Non-pigmented ciliary epithelial cell (primary cell): ENCODE measurements at regions not wholly inside any gene's neighbourhood (a gene's known extent, or its start where the extent isn't known, plus 50 kb on each side); places are given as distances from the start of the nearest gene placed in this dataset.
A peak's percentile ranks its signal among the peaks of the same experiment; 100 is the strongest.
"Not testable (repeated sequence)": the region's sequence is repeated elsewhere in the genome, so short reads cannot be mapped to it uniquely, and the experiment has no call there.

ENCODE experiments used
- DNase-seq: peaks from one replicate; pipeline ENCODE4 v3.0.0-alpha.2; 2010; ENCODE audit warnings: low read depth

DNA sequence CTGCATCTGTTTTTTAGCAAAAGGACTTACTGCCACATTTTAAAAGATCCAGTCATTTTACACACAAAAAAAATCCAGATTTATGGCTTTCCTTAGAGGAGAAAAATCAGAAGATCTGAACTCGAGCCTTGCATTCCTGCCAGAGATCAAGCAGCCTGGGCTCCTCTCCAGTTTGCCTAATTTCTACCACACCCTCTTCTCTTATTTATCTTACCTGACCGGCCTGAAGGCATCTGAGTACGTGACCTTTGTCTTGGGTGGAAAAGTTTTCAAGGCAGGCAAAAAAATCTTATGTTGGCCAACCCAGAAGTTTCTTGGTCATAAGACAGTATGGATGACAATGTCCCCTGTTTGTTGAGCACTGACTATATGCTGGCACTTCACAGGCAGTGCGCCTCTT lies 60.3 kb downstream of the CHRD start:
- DNase-seq: no peak

DNA sequence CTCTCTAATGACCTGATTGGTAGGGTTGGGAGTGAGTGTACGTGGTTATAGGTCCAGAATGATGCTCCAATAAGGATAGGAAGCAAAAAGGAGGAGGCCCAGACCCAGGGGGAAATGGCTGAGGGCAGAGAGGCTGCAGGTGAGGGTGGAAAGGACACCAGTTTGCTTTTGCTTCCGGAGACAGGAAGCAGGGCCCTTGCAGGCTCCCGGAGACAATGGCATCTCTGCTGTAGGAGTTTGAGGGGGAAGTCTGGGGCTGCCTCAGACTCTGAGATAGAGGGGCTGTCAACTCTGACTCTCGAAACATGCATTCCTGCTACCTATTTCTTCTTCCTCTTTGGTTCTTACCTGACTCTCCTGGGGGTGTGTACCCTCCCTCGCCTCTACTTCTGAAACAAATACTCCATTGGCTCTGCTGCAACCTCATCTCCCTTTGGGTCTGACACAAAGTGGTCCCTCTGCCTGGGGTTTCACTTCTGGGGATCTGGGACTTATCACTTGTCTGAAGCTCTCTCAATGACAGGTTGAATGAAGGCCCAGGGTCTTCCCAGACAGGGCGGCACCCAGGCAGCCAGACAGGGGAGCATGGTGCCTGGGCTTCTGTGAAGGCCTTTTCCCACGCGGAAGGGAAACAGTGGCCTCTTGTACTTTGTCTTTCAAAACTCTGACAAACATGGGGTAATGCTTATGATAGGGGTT lies 61.5 kb downstream of the CHRD start:
- DNase-seq: no peak

DNA sequence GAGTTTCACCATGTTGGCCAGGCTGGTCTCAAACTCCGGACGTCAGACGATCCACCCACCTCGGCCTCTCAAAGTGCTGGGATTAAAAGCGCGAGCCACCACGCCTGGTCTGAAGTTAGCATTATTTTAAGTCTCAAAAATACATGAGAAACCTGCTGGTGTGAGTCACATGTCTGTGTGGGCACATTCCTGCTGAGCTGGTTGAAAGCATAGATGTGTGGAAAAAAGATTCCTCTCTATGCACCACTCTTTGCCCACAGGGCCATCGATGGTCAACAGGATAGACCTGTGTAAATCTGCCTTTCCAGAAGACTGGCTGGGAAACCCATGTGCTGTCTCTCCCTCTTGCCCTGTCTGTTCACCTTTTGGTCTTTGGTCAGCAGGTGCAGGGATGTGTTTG lies 63.5 kb downstream of the CHRD start:
- DNase-seq: no peak

DNA sequence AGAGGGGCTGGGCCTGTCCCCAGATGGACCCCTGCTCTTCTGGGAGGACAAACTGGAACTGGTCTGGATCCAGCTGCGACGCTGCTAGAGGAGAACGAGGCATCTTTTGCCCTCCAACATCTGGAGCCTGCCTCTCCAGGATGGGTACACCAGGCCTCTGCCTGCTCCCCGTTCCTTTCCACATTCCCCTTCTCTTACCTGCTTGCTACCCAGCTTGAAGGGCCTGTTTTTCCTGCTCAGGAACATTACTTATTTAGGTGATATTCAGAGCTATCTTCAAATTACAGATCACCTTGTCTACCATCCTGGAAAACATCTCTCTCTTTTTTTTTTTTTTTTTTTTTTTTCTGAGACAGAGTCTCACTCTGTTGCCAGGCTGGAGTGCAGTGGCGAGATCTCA lies 64.0 kb downstream of the CHRD start:
- DNase-seq: no peak

DNA sequence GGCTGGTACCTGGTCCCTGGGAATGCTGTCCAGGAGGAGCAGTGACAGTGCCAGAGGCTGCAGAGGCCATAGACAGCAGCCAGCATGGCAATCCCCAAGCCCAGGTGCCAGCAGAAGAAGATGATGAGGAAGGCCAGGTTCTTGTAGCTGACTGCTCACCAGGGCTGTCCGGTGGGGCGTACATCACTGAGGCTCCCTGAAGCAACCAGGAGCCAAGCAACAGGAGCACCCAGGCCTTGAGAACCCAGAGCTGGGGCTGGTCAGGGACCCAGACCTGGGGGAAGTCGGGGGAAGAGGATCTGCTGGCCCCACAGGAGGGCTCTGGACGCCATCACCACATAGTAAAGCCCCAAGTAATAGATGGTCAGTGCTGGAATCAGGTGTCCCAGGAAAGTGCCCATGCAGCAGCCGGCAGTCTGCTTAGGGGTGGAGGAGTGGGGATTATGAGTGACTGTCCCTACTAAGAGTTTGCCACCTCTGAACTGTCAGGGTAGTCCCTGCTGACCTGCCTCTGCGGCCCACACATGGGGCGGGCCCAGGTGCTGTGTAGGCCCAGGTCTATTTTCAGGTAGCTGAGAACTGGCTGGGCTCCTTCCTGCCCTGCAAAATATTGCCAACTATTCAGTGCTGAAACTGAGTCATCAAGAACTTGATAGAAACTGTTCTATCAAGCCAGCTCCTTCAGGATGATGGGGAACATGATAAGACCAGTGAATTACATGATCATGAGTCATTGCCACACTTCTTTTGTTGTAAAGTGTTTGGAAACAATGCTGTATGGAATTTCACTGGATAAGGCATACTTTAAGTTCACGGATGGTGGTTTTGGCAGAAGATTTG lies 68.7 kb downstream of the CHRD start:
- peak; percentile 88 for DNase-seq

DNA sequence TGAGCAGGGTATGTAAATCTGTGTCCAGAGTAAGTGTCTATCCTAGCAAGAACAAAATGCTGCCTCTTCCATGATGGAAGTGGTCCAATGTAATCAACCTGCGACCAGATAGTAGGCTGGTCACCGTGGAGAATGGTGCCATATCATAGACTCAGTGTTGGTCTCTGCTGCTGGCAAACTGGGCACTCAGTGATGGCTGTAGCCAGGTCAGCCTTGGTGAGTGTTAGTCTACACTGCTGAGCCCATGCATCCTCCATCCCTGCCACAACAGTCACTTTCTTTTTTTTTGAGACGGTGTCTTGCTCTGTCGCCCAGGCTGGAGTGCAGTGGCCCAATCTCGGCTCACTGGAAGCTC lies 69.3 kb downstream of the CHRD start:
- no peak for DNase-seq

DNA sequence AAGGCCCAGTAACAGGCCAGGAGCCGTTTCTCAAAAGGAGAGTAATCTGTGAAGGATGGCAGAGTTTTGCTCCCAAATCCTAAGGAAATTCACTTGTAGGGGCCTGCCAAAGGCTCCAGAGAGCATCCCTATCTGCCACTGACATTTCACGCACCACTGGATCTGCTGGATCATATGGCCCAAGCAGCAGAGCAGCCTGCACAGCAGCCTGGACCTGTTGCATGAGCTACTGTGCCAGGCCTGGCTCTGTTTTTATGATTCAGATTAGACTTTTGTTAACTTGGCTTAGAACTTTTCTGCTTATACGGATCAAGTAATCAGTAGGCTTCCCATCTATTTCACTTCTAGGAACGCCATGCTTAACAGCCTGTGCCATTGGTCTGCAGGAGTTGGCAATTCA lies 70.7 kb downstream of the CHRD start:
- no peak for DNase-seq

DNA sequence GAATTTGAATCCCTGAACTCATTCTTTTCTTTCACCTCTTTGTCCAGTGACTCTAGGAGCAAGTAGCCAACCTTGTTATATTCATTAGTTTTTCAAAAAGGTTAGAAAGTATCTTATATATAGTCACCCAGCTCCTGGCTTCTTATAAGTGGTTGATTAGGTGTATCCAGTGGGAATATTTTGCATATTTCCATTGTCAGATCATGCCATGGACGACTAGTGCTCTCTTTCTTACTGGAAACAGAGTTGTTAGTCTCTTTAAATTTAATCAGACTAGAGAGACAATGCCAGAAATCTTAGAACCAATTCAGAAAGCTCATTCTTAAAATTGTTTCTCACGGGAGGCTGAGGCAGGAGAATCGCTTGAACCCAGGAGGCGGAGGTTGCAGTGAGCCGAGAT lies 73.4 kb downstream of the CHRD start:
- DNase-seq: no peak

DNA sequence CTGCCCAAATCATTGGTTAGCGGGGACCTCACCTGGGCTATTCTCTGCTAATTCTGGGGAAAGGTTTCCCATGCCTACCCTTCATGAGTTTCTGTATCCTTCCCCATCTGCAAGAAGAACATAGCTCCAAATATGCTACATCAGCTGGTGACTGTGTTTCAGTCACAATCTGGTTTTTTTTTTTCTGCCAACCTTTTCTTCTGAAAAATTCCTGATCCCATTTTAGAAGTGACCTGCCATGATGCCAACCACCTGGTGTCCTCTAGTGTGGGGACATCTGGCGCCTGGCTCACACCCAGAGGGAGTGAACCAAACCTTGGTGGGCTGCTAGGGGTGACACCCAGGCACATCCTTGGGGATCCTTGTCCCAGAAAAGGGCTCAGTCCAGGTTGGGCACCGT lies 76.1 kb downstream of the CHRD start:
- DNase-seq: no peak

DNA sequence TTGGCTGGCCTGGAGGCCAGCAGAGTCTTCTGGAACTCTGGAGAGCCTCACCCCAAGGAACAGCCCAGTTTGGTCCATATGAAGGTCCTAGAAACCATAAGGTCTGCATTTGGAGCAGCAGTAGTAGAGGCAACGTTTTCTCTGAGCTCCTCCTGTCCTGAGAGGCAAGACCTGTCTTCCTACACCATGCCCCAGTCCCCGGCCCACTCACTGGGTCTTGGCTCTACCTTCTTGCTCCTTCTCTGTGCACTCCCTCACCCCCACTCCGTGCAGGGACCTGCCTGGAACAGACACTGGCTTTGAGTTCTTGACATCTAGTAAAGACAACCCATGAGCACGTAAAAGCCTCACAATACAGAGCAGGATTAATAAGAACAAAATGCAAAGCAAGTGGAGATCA lies 76.6 kb downstream of the CHRD start:
- DNase-seq: no peak

DNA sequence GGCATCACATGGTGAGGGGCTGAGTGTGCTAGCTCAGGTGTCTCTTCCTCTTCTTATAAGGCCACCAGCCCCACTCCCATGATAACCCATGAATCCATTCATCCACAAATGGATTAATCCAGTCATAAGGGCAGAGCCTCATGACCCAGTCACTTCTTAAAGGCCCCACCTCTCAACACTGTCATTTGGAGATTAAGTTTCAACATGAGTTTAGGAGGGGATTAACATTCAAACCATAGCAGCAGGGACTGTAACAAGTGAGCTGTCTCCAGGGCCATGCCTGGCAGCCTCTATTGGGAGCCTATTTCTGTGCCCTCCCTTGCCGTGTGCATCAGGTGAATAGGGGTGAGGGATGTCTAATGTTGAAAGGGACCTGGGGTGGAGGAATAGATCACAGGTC lies 77.5 kb downstream of the CHRD start:
- no peak for DNase-seq

DNA sequence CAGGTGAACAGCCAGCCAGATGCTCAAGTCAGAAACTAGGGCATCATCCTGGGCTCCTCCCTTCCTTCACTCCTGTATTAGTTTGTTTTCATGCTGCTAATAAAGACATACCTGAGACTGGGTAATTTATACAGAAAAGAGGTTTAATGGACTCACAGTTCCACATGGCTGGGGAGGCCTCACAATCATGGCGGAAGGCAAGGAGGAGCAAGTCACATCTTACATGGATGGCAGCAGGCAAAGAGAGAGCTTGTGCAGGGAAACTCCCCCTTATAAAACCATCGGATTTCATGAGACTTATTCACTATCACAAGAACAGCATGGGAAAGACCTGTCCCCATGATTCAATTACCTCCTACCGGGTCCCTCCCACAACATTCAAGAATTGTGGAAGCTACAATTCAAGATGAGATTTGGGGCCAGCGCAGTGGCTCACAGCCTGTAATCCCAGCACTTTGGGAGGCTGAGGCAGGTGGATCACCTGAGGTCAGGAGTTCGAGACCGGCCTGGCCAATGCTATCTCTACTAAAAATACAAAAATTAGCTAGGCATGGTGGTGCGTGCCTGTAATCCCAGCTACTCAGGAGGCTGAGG lies 78.0 kb downstream of the CHRD start:
- DNase-seq: not testable (repeated sequence)

DNA sequence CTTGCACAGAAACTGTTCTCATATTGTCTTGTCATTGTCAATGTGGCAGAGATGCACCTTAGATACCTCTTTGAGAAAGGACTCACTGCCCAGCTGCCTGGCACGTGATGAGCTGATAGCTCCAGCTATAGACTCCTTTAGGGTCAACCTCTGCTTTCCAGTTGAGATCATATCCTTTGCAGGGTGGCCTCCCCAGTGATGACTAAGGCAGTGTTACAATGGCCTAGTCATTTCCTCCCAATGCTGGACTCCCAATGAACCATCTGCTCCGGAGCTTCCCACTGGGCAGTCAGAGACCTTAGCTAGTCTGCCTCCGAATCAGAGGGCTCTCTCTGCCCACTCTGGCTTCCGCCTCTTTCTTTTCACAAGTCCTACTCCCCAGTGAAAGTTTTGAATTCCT lies 79.5 kb downstream of the CHRD start:
- DNase-seq: peak; percentile 47

DNA sequence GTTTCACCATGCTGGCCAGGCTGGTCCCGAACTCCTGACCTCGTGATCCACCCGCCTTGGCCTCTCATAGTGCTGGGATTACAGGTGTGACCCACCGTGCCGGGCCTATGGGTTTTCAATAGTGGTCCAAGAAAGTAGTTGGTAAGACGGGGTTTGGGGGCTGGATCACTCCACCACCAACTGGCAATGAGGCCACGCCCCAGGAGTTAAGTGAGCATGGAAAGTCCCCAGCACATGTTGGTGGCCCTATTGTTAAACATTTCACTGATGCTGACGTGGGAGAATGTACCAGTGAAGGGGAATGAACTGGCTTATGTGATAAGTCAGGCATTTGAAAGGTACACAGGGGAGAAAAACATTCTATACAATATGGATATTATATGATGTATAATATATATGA lies 80.4 kb downstream of the CHRD start:
- no peak for DNase-seq

DNA sequence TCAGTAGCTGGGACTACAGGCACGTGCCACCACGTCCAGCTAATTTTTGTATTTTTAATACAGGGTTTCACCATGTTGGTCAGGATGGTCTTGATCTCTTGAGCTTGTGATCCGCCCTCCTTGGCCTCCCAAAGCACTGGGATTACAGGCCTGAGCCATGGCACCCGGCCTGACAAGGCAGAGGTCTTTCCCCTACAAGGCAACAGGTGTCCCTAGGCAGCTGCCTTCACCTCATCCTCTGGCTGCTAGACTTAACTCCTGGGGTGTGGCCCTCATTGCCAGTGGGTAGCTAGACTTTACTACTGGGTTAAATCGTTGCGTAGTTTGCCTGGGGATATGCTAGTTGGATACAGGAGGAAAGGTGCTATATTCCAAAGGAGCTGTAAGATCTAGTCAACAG lies 81.4 kb downstream of the CHRD start:
- no peak for DNase-seq

DNA sequence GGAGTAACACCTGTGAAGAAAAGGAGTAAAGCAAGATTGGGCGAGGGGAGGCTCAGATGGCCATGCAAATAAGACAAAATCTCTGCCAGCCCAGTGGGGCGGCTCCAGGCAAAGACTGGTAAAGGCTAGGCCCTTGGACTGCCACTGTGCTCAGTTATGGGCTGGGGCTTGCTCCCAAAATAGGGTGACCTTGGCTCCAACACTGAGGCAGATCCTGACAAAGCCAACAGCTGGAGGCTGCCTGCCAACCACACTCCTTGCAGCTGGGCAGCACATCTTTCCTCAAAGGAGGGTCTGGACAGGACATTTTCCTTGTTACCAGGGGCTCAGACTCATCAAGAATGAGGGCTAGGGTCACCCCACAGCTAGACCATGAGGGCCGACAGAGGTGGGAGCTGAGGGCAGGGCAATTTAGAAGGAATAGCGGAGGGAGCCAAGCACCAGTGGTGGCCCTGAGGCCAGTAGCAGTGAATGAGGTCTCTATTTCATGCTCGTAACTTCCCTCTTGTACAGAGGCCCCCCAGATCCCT lies 86.1 kb downstream of the CHRD start:
- DNase-seq: no peak

DNA sequence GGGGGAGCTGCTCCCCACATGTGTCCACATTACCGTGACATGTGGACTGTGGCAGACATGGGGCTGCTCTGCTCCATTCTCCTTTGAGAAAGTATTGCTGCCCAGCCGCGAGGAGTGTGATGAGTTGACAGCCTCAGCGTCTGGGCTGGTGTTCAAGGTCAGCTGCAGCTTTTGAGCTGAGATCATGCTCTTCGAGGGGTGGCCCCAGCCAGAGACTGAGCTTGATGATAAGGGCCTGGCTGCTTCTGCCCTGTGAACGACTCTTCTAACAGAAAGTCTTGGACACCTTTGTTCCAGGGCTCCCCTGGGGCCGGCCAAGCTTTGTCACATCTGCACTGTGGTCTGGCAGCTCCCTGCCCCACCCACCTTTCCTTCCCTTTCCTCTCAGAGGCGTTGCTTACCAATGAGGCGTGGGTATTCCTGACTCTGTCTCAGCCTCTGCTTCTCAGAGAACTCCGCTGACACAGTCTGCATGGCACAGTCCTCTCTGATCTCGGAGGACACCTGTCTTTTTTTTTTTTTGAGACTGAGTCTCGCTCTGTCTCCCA lies 86.6 kb downstream of the CHRD start:
- DNase-seq: no peak

DNA sequence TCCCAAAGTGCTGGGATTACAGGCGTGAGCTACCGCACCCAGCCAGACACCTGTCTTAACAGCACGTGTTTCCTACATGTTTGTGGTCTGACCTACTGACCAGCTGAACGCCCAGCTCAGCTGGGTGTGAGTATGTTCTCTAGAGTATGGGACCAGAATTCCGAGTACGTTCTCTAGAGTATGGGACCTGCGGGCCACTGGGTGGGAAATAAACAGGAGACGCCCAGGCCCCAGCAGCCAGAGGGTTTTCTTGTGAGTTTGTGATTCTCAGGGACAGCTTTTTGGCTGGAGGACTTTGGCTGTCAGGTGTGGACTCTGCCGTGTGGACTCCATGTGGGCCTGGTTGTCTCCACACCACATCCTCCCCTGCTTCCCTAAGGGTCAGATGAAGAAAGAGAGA lies 87.3 kb downstream of the CHRD start:
- no peak for DNase-seq

DNA sequence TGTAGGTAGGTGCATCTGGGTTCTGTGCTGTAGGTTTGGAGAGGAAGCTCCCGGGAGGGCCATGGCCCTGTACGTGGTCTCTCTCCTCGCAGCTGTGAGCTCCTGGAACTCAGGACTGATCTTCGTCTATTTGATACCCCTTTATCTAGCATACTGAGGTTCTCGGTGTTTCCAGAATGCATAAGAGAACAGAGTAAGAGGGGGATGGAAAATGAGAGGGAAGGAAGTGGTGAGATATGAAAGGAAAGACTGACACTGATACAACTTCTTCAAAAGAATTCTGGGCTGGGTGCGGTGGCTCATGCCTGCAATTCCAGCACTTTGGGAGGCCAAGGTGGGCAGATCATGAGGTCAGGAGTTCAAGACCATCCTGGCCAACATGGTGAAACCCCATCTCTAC lies 90.7 kb downstream of the CHRD start:
- no peak for DNase-seq

DNA sequence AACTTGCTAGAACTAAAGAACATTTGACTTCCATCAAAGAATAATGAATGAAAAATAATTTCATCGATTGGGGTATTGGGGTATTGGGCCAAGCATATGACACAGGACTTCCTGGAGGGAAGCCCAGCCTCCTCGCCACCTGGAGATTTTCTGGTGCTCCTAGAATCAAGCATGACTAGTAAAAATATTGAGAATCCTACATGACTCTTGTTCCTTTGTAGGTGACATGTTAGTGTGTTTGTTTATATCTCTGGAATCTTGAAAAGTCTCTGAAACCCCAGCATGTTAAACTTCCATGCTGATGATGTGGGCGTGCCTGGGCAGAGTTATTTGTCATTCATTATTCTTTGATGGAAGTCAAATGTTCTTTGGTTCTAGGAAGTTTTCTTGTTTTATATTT lies 90.1 kb upstream of the EPHB3 start:
- DNase-seq: no peak

DNA sequence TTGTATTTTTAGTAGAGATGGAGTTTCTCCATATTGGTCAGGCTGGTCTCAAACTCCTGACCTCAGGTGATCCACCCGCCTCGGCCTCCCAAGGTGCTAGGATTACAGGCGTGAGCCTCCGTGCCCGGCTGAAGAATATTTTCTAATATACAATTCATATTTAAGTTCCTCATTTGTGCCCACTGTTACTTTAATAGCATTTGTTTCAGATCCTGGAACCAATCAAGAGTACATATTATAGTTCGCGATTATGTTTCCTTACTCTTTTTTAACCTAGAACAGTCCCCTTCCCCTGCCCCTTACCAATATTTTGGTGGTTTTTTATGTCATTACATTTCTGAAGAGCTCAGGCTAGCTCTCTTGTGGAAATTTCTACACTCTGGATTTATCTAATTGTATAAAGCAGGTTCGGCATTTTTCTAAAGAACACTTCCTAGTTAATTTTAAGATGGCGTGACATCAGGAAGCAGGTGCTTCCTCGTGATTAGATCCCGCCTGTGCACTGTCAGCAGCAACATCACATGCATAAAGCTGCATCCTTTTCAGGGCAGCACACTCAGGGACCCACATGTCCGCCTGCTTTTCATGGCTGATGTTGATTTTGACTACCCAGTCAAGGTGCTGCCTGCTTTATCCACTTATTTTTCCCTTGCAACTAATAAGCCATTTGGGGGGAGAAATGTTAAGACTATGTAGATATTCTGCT lies 88.7 kb upstream of the EPHB3 start:
- no peak for DNase-seq

DNA sequence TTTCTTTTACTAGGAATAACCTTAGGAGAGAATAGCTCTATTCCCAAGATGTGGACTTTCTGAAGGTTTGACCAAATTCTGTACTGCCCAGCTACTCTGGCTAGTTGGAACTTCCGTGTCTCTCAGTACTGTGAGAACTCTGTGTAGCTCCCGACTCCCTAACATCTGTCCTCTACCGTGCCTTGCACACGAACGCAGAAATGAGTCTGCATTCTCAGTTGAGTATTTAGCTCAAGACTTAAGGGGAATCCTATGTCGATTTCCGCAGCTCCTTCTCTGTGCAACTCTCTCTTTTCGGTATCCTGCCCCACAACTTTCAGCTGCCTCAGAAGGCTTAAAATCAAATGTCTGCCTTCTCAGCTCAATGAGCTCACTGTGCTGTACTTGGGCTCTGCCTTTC lies 86.7 kb upstream of the EPHB3 start:
- DNase-seq: no peak
